ENCODE measurements at regions not wholly inside any gene's neighbourhood (a gene's known extent, or its start where the extent isn't known, plus 50 kb on each side); places are given as distances from the start of the nearest gene placed in this dataset.

- Histone ChIP-seq H2AK5ac (ENCODE audit: low read depth, low read length) (no peak overlapping the region), H3K79me1 (ENCODE audit: low read depth, low read length) (no peaks in the 10 kb centered on the region), H2BK15ac (ENCODE audit: low read length) (no peak overlapping the region), H3K18ac (ENCODE audit: extremely low read depth, low read length) (no peak overlapping the region), H3K4me1 (replicated peaks in 1 of 4; ENCODE audit: control insufficient read depth in 3 of 4, insufficient read depth in 4 of 4, low read length in 3 of 4) (no peaks in the 10 kb centered on the region), H4K8ac (ENCODE audit: extremely low read depth, insufficient read depth, low read length) (0 out of 2 replicates have a peak overlapping the region, but pooled peaks have one; percentile 1), H2AFZ (ENCODE audit: low read length) (no peak overlapping the region), H3K23me2 (ENCODE audit: low read depth, low read length) (no peaks in the 10 kb centered on the region), H4K20me1 (replicated peaks in 1 of 2; ENCODE audit: control insufficient read depth in 1 of 2, insufficient read depth in 2 of 2, low read length in 2 of 2) (no peaks in the 10 kb centered on the region), H2BK12ac (ENCODE audit: low read depth, low read length) (no peak overlapping the region), H3K79me2 (ENCODE audit: control insufficient read depth in 1 of 2, insufficient read depth in 2 of 2, low read length in 2 of 2) (no peaks in the 10 kb centered on the region), H4K91ac (replicated peaks; ENCODE audit: insufficient read length, low read length) (no peak overlapping the region), H4K5ac (ENCODE audit: insufficient read length, low read depth, low read length) (no peak overlapping the region), H3K4me3 (ENCODE audit: extremely low read depth in 1 of 4, insufficient read depth in 2 of 4, low read depth in 3 of 4, low read length in 4 of 4) (no peak overlapping the region), H2BK20ac (ENCODE audit: low read length) (0 out of 2 replicates have a peak overlapping the region, but pooled peaks have one; percentile 8), H3K4me2 (ENCODE audit: insufficient read depth in 1 of 2, low read depth in 2 of 2, low read length in 2 of 2) (no peak overlapping the region), H3K23ac (ENCODE audit: insufficient read length) (no peak overlapping the region), H3K36me3 (ENCODE audit: control insufficient read depth in 2 of 4, insufficient read depth in 4 of 4, low read length in 3 of 4) (no peaks in the 10 kb centered on the region), H3K9ac (replicated peaks in 1 of 4; ENCODE audit: extremely low read depth in 1 of 4, low read depth in 3 of 4, low read length in 3 of 4) (no peak overlapping the region), H3K27ac (ENCODE audit: low read depth, low read length) (no peak overlapping the region), H2BK120ac (replicated peaks; ENCODE audit: low read depth, low read length) (no peak overlapping the region), H3K14ac (ENCODE audit: insufficient read length) (no peak overlapping the region), H3K56ac (replicated peaks; ENCODE audit: insufficient read length, low read depth, low read length) (no peak overlapping the region), H2BK5ac (ENCODE audit: low read depth, low read length) (no peak overlapping the region), H3K9me3 (ENCODE audit: insufficient read depth in 2 of 2, low read depth in 1 of 2, low read length in 1 of 2) (no peaks in the 10 kb centered on the region), H3K27me3 (replicated peaks in 1 of 4; ENCODE audit: control insufficient read depth in 3 of 4, extremely low read depth in 1 of 4, insufficient read depth in 3 of 4, low read length in 3 of 4) (peaks cover 0 to 7% (median under 1%) of the 10 kb centered on the region in 4 experiments; a peak in 1 of 7 replicates), H3K4ac (replicated peaks; ENCODE audit: insufficient read length, low read depth, low read length) (no peak overlapping the region)
- WGBS, 2 experiments (ENCODE audit: extremely low coverage in 1 of 2, insufficient coverage in 1 of 2, insufficient read length in 1 of 2, insufficient replicate concordance in 2 of 2, low coverage in 1 of 2, low lambda C conversion rate in 2 of 2, missing lambda C conversion rate in 1 of 2), result 91% methylated on average over 13 of the region's 13 CpGs; no CpG with 5 or more reads in 1 of the 2 experiments
- CTCF ChIA-PET (ENCODE audit: partially characterized antibody), result interaction anchor here (0.7 to 2.0 kb wide), 7 partner anchors 10 to 48 kb away, joined by 3 to 7 read pairs (median 3); no protein-coding TSS in a partner anchor
- DNase-seq (ENCODE audit: low read depth in 1 of 2, low spot score in 2 of 2) (no peak), FAIRE-seq (no peak)
- POLR2A ChIA-PET (ENCODE audit: partially characterized antibody), result no interaction called here
- TF ChIP-seq BACH1 (IDR thresholded peaks at IDR 0.05; ENCODE audit: low read length) (no peak), ASH2L (IDR thresholded peaks at IDR 0.05; ENCODE audit: low read length) (no peak), EP300 (IDR thresholded peaks at IDR 0.05; ENCODE audit: borderline replicate concordance in 1 of 2, low read depth in 2 of 2, low read length in 2 of 2) (no peak), KDM1A (IDR thresholded peaks at IDR 0.05; ENCODE audit: borderline replicate concordance, low read length) (no peak), MAFK (IDR thresholded peaks at IDR 0.05; ENCODE audit: low read depth, low read length) (no peak), TCF12 (IDR thresholded peaks at IDR 0.05; ENCODE audit: low read depth, low read length) (no peak), HDAC2 (IDR thresholded peaks at IDR 0.05; ENCODE audit: borderline replicate concordance in 1 of 2, low read depth in 2 of 2, low read length in 2 of 2) (no peak), BCL11A (IDR thresholded peaks at IDR 0.05; ENCODE audit: low read depth in 2 of 2, low read length in 2 of 2) (no peak), KDM5A (IDR thresholded peaks at IDR 0.05; ENCODE audit: low read length) (no peak)
- TF ChIP-seq, protein P1, sequence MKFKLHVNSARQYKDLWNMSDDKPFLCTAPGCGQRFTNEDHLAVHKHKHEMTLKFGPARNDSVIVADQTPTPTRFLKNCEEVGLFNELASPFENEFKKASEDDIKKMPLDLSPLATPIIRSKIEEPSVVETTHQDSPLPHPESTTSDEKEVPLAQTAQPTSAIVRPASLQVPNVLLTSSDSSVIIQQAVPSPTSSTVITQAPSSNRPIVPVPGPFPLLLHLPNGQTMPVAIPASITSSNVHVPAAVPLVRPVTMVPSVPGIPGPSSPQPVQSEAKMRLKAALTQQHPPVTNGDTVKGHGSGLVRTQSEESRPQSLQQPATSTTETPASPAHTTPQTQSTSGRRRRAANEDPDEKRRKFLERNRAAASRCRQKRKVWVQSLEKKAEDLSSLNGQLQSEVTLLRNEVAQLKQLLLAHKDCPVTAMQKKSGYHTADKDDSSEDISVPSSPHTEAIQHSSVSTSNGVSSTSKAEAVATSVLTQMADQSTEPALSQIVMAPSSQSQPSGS (IDR thresholded peaks at IDR 0.05; ENCODE audit: low read length), result no peak
- TF ChIP-seq, protein P2, sequence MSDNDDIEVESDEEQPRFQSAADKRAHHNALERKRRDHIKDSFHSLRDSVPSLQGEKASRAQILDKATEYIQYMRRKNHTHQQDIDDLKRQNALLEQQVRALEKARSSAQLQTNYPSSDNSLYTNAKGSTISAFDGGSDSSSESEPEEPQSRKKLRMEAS (IDR thresholded peaks at IDR 0.05), result no peak
These were observed 113.4 kb upstream of the GLI2 start for GRCh38 chr2:120622159-120622869.
